BE2C (cell line): ENCODE measurements at regions not wholly inside any gene's neighbourhood (a gene's known extent, or its start where the extent isn't known, plus 50 kb on each side); places are given as distances from the start of the nearest gene placed in this dataset.

Source experiments
- DNase-seq: peaks from one replicate; pipeline ENCODE4 v3.0.0-alpha.2; 2020
- H3K27me3 ChIP-seq: fragments of 250-450 bp; sonication (Bioruptor Pico); 2 replicates; pipeline ENCODE4 v1.5.1; 2020; ENCODE audit warnings: mild to moderate bottlenecking
- H3K36me3 ChIP-seq: fragments of 250-450 bp; sonication (Bioruptor Pico); 2 replicates; pipeline ENCODE4 v1.5.1; 2020; ENCODE audit warnings: mild to moderate bottlenecking
- H3K4me1 ChIP-seq: fragments of 250-450 bp; sonication (Bioruptor Pico); 2 replicates; pipeline ENCODE4 v1.5.1; 2020
- H3K4me3 ChIP-seq: 2 replicates; pipeline ENCODE4 v1.5.1; 2011; ENCODE audit warnings: low read depth, low read length
- H3K9me3 ChIP-seq: fragments of 250-450 bp; sonication (Bioruptor Pico); 2 replicates; pipeline ENCODE4 v1.5.1; 2020
- TF ChIP-seq, protein P1 (sequence below): IDR thresholded peaks from 2 replicates; pipeline ENCODE4 v1.5.1; 2012; ENCODE audit warnings: mild to moderate bottlenecking, low read depth, low read length

DNA sequence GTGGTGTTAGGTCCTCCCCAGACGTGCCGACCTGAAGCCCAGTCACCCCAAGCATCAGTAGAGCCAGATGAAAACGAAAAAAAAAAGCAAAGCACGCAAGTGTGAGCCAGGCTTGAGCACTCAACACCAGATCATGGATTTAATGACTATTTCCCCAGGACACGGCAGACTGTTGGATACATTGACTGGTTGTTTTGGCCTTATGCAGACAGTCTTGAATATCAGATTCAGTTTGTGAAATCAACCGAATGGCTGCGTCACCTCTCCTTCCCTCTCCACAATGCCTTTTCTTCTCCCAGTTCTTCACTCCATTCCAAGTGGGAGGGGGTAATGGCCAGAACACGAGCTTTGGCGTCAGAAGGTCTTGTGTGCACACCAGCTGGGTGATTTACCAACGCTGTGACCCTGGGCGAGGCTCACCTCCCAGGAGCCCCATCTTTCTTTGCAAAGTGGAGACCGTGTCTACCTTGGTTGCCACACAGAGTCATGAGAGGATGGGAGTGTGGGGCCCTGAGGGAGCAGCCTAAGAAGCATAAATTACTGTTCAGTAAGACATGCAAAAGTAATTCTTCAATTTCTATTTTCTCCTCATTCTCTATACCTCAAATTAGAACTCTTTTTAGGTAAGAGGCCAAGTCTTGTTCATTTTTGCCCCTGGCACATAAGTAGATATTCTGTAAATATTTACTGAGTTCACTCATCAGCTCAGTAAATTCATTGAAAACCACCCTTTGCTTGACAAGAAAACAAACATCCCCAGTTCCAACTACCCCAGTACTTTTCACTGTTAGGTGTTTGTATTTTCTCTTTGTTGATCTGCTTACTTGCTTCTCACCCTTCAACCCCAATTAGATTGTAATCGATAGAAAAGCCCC, 181.1 kb upstream of the COPS8 start:
- H3K27me3 ChIP-seq, result peaks cover 79% of the 10 kb centered on the region
- no peak overlapping the region for H3K4me3 ChIP-seq
- no peak for DNase-seq
- no peaks in the 10 kb centered on the region for H3K36me3 ChIP-seq
- no peaks in the 10 kb centered on the region for H3K9me3 ChIP-seq
- H3K4me1 ChIP-seq, result no peaks in the 10 kb centered on the region
- TF ChIP-seq, protein P1, sequence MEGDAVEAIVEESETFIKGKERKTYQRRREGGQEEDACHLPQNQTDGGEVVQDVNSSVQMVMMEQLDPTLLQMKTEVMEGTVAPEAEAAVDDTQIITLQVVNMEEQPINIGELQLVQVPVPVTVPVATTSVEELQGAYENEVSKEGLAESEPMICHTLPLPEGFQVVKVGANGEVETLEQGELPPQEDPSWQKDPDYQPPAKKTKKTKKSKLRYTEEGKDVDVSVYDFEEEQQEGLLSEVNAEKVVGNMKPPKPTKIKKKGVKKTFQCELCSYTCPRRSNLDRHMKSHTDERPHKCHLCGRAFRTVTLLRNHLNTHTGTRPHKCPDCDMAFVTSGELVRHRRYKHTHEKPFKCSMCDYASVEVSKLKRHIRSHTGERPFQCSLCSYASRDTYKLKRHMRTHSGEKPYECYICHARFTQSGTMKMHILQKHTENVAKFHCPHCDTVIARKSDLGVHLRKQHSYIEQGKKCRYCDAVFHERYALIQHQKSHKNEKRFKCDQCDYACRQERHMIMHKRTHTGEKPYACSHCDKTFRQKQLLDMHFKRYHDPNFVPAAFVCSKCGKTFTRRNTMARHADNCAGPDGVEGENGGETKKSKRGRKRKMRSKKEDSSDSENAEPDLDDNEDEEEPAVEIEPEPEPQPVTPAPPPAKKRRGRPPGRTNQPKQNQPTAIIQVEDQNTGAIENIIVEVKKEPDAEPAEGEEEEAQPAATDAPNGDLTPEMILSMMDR, result no peak

DNA sequence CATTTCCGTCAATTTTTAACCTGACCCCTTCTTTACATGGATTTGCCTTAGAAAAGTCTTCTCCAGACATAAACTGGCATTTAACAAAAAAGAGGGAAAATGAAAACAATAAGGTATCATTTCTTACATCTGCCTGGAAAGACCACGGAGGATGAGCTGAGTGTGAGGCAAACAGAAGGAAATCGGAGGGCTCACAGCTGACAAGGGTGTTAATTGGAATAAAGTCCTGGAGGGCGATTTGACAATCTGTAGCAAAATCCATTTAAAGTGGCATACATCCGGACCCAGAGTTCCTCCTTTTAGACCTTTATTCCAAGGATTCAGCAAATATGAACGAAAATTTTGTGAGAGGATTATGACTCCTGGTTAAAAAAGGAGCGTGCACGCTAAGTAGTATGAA, 179.7 kb upstream of the COPS8 start:
- Histone ChIP-seq H3K4me3 (no peak overlapping the region), H3K36me3 (no peaks in the 10 kb centered on the region), H3K4me1 (no peaks in the 10 kb centered on the region), H3K9me3 (no peaks in the 10 kb centered on the region), H3K27me3 (peaks cover 70% of the 10 kb centered on the region)
- no peak for DNase-seq
- TF ChIP-seq, protein P1, result no peak

DNA sequence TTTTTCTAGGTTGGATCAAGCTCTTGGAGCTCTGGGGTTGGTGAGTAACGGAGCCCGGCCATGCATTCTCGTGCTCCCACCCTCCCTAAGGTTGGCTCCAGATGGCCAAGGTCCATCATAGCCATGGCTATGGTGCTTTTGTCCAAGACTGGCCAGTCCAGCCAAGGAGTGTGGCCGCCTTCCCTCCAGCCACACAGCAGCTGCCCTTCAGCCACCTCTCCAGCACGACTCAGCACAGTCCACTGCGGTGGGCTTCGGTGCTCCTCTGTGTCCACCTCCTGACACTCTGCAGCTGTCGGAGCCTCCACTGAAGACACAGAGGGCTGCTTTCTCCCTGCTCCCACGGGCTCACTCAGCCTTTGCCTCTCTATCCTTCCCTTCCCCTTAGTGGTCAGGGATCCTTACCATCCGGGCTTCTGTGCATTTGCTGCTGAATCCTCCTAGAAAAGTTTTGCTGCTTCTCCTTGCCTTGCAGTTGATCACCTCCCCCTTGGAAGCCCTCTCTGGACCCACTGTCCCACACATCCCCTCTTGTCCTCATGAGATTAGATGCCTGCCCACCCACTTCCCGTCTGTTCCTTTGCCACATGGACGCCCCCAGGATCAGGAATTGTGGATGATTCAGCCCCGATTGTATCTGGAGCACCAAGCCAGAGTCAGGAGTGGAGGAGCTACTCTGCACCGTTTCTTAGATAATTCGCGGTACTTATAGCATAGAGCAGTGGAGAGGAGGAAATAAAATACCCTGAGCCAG, 177.1 kb upstream of the COPS8 start:
- Histone ChIP-seq H3K4me1 (no peaks in the 10 kb centered on the region), H3K4me3 (no peak overlapping the region), H3K27me3 (peaks cover 75% of the 10 kb centered on the region), H3K9me3 (no peaks in the 10 kb centered on the region), H3K36me3 (no peaks in the 10 kb centered on the region)
- TF ChIP-seq, protein P1, result no peak
- no peak for DNase-seq

DNA sequence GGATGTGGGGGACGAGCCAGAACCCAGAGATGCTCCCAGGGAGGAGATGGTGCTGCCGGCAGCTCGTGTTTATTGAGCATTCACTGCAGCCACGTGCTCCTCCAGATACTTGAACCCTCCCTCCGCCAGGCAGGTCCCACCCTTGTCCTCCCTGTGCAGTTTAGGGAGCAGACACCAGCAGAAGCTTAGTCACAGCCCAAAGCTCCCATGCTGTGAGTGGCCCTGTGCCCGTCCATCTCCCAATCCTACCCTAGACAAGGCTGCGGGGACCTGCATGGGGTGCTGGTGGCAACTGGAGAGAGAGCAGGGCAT, 176.5 kb upstream of the COPS8 start:
- DNase-seq, result no peak
- Histone ChIP-seq H3K4me3 (no peak overlapping the region), H3K9me3 (no peaks in the 10 kb centered on the region), H3K36me3 (no peaks in the 10 kb centered on the region), H3K27me3 (peaks cover 72% of the 10 kb centered on the region), H3K4me1 (no peaks in the 10 kb centered on the region)
- TF ChIP-seq, protein P1, result no peak

DNA sequence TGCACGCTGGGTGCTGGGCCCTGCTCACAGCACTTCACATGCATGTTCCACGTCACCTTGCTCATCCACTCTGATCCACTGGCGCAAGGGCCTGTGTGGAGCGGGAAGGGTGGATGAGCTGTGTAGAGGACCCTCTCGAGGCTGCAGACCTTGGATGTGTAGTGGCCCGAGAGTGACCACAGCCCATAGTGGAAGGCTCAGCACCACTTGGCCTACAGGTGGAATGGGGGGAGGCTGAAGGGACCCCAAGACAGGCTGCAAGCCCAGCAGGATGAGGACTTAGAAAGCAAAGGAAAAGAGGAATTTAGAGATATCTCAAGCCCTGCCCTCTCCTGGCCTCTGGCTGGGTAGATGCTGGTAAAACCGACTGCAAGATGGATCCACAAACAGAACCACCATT, 175.9 kb upstream of the COPS8 start:
- TF ChIP-seq, protein P1, result no peak
- H3K36me3 ChIP-seq, result no peaks in the 10 kb centered on the region
- no peak for DNase-seq

More for the DNA sequence above, 175.9 kb upstream of the COPS8 start:
- H3K4me1 ChIP-seq, result no peaks in the 10 kb centered on the region
- H3K4me3 ChIP-seq, result no peak overlapping the region
- peaks cover 66% of the 10 kb centered on the region for H3K27me3 ChIP-seq
- H3K9me3 ChIP-seq, result no peaks in the 10 kb centered on the region
